Ascending aorta (tissue), 2 donors: ENCODE measurements at regions not wholly inside any gene's neighbourhood (a gene's known extent, or its start where the extent isn't known, plus 50 kb on each side); places are given as distances from the start of the nearest gene placed in this dataset.

ENCODE experiments used
- DNase-seq, 2 donors: peaks; one replicate each; pipeline ENCODE4 v3.0.0-alpha.2; 2019; ENCODE audit warnings: low spot score in 2 of 2
- H3K27ac ChIP-seq, 2 donors: fragments of 200-600 bp; sonication (generic); one replicate each; pipeline ENCODE4 v1.5.1; 2016 to 2017; ENCODE audit warnings: mild to moderate bottlenecking in 1 of 2
- H3K27me3 ChIP-seq: fragments of 200-600 bp; sonication (generic); one replicate; pipeline ENCODE4 v1.5.1; 2017
- H3K36me3 ChIP-seq, 2 donors: fragments of 200-600 bp; sonication (generic); one replicate each; pipeline ENCODE4 v1.5.1; 2016
- H3K4me1 ChIP-seq, 2 donors: fragments of 200-600 bp; sonication (generic); one replicate each; pipeline ENCODE4 v1.5.1; 2016 to 2017; ENCODE audit warnings: mild to moderate bottlenecking in 1 of 2
- H3K4me3 ChIP-seq, 2 donors: fragments of 200-600 bp; sonication (generic); one replicate each; pipeline ENCODE4 v1.5.1; 2016 to 2017; ENCODE audit warnings: mild to moderate bottlenecking in 1 of 2
- H3K9me3 ChIP-seq, 2 donors: fragments of 200-600 bp; sonication (generic); one replicate each; pipeline ENCODE4 v1.5.1; 2016
- intact Hi-C: fragments of 100-400 bp; cut with DNase I; formaldehyde crosslinking; loops from one replicate; pipeline ENCODE4 v1.15.1; 2023
- TF ChIP-seq, protein P1 (sequence below), 3 experiments: fragments of 200-600 bp in 2 of 3; fragments of 450-650 bp in 1 of 3; sonication (generic) in 2 of 3; IDR thresholded peaks; one replicate each; pipeline ENCODE4 v1.5.1; 2016 to 2019; ENCODE audit warnings: antibody characterized with exemption in 3 of 3, mild to moderate bottlenecking in 1 of 3, moderate library complexity in 1 of 3

GRCh38 chr22:19625331-19626041 lies 88.8 kb upstream of the SEPTIN5 start:
- H3K27me3 ChIP-seq = no peaks in the 10 kb centered on the region
- no peak for DNase-seq

GRCh38 chr22:19626042-19626587 lies 88.2 kb upstream of the SEPTIN5 start:
- Histone ChIP-seq H3K4me1 (no peaks in the 10 kb centered on the region), H3K36me3 (no peaks in the 10 kb centered on the region), H3K27me3 (no peaks in the 10 kb centered on the region), H3K4me3 (no peak overlapping the region), H3K9me3 (no peaks in the 10 kb centered on the region), H3K27ac (no peak overlapping the region)
- intact Hi-C loops = no loop called here
- no peak for DNase-seq
- TF ChIP-seq, protein P1, sequence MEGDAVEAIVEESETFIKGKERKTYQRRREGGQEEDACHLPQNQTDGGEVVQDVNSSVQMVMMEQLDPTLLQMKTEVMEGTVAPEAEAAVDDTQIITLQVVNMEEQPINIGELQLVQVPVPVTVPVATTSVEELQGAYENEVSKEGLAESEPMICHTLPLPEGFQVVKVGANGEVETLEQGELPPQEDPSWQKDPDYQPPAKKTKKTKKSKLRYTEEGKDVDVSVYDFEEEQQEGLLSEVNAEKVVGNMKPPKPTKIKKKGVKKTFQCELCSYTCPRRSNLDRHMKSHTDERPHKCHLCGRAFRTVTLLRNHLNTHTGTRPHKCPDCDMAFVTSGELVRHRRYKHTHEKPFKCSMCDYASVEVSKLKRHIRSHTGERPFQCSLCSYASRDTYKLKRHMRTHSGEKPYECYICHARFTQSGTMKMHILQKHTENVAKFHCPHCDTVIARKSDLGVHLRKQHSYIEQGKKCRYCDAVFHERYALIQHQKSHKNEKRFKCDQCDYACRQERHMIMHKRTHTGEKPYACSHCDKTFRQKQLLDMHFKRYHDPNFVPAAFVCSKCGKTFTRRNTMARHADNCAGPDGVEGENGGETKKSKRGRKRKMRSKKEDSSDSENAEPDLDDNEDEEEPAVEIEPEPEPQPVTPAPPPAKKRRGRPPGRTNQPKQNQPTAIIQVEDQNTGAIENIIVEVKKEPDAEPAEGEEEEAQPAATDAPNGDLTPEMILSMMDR (IDR thresholded peaks at IDR 0.05) = no peak

More at GRCh38 chr22:19625331-19626041, 88.8 kb upstream of the SEPTIN5 start:
- intact Hi-C loops = no loop called here
- no peaks in the 10 kb centered on the region for H3K4me1 ChIP-seq
- no peak overlapping the region for H3K27ac ChIP-seq
- no peak overlapping the region for H3K4me3 ChIP-seq
- TF ChIP-seq, protein P1 (IDR thresholded peaks at IDR 0.05) = no peak
- no peaks in the 10 kb centered on the region for H3K9me3 ChIP-seq
- H3K36me3 ChIP-seq = no peaks in the 10 kb centered on the region

GRCh38 chr22:19626666-19627065 lies 87.6 kb upstream of the SEPTIN5 start:
- intact Hi-C loops = no loop called here
- TF ChIP-seq, protein P1 (IDR thresholded peaks at IDR 0.05) = no peak

GRCh38 chr22:19628038-19628776 lies 86.1 kb upstream of the SEPTIN5 start:
- no peaks in the 10 kb centered on the region for H3K27me3 ChIP-seq

More at GRCh38 chr22:19626666-19627065, 87.6 kb upstream of the SEPTIN5 start:
- Histone ChIP-seq H3K9me3 (no peaks in the 10 kb centered on the region), H3K4me1 (no peaks in the 10 kb centered on the region), H3K27ac (no peak overlapping the region), H3K27me3 (no peaks in the 10 kb centered on the region), H3K4me3 (no peak overlapping the region), H3K36me3 (no peaks in the 10 kb centered on the region)
- no peak for DNase-seq

DNA sequence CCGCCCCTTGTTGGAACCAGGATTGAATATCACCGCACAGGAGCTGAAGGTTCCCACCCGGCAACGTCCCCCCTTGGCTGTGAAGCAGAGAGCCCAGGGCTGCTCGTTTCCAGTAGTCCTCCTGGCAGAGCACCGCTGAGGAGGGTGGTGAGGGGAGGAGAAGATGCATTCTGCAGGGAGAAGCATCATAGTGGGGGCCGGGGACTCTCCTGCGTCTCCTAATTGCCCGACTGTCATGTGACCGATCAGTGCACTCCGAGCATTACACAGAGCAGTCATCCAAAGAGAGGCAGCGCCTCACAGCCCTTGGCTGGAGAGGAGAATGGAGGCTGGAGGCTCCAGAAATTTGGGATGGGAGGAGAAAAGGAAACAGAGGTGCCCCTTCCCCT lies 85.0 kb upstream of the SEPTIN5 start:
- TF ChIP-seq, protein P1 (IDR thresholded peaks at IDR 0.05) = no peak
- no peaks in the 10 kb centered on the region for H3K4me1 ChIP-seq
- H3K36me3 ChIP-seq = no peaks in the 10 kb centered on the region
- no peaks in the 10 kb centered on the region for H3K9me3 ChIP-seq
- no peak overlapping the region for H3K27ac ChIP-seq
- intact Hi-C loops = no loop called here
- no peak overlapping the region for H3K4me3 ChIP-seq
- no peaks in the 10 kb centered on the region for H3K27me3 ChIP-seq
- peak in 1 of 2 donors; percentile 50 for DNase-seq

More at GRCh38 chr22:19628038-19628776, 86.1 kb upstream of the SEPTIN5 start:
- Histone ChIP-seq H3K27ac (no peak overlapping the region), H3K36me3 (no peaks in the 10 kb centered on the region), H3K4me3 (no peak overlapping the region), H3K4me1 (no peaks in the 10 kb centered on the region), H3K9me3 (no peaks in the 10 kb centered on the region)
- DNase-seq = no peak
- TF ChIP-seq, protein P1 (IDR thresholded peaks at IDR 0.05) = no peak
- intact Hi-C loops = no loop called here
